Keratinocyte (primary cell): ENCODE measurements at regions not wholly inside any gene's neighbourhood (a gene's known extent, or its start where the extent isn't known, plus 50 kb on each side); places are given as distances from the start of the nearest gene placed in this dataset.

Experiments used
- CTCF ChIP-seq, 3 experiments: IDR thresholded peaks in 1 of 3; conservative IDR thresholded peaks in 1 of 3; optimal IDR thresholded peaks in 1 of 3; 2 replicates in 2 of 3; 3 replicates in 1 of 3; pipeline versions ENCODE3 to v1.5.1; 2011; ENCODE audit warnings: low read length in 3 of 3, mild to moderate bottlenecking in 3 of 3, moderate library complexity in 2 of 3, control low read depth in 1 of 3, inconsistent platforms in 1 of 3; ENCODE audit not compliant: insufficient read depth in 2 of 3; ENCODE audit errors: extremely low read depth in 1 of 3
- EZH2 ChIP-seq: IDR thresholded peaks from one replicate; pipeline ENCODE4 v1.6.1; 2012; ENCODE audit warnings: inconsistent platforms, mild to moderate bottlenecking, low read length, moderate library complexity

DNA sequence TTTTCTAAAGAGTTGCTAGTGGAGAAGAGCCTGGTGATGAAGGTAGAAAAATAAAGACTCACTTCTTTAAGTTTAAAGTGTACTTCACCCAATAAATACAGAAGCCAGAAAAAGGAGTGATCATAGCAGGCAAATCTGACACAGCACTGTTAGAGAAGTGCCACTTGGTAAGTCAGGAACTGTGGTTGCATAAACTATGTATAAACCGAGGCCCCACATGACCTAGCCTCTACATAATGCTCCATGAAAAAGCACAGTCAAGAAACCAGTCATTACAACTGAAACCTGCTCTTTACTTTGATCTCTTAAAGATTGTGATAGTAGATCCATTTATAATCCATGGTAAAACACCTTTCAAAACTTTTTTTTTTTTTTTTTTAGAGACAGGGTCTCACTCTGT is 172.1 kb upstream of the PHYHIPL start:
- no peak for TF ChIP-seq EZH2
- TF ChIP-seq CTCF (optimal IDR thresholded peaks at IDR 0.05 in 1 of 3, IDR thresholded peaks at IDR 0.05 in 1 of 3, conservative IDR thresholded peaks at IDR 0.05 in 1 of 3; ENCODE audit: extremely low read depth in 1 of 3, insufficient read depth in 2 of 3, low read length in 3 of 3), result no peak
